OCI-LY7 (cell line): ENCODE measurements at regions not wholly inside any gene's neighbourhood (a gene's known extent, or its start where the extent isn't known, plus 50 kb on each side); places are given as distances from the start of the nearest gene placed in this dataset.

Experiments used
- CTCF ChIP-seq: fragments of 200-600 bp; sonication (generic); conservative IDR thresholded peaks from 2 replicates; pipeline ENCODE4 v1.5.1; 2014; ENCODE audit warnings: mild to moderate bottlenecking, antibody characterized with exemption, low read length, moderate library complexity, mixed read lengths
- EZH2phosphoT487 ChIP-seq: fragments of 200-600 bp; sonication (generic); IDR thresholded peaks from 2 replicates; pipeline ENCODE4 v1.6.1; 2018; ENCODE audit warnings: low read depth, borderline replicate concordance, mild to moderate bottlenecking, mixed run types, antibody characterized with exemption, low read length, moderate library complexity, mixed read lengths

- TF ChIP-seq CTCF (no peak), EZH2phosphoT487 (no peak)
Measured at GRCh38 chr3:144629381-144629780, 657.8 kb downstream of the DIPK2A start.
